WERI-Rb-1 (cell line): ENCODE measurements at regions not wholly inside any gene's neighbourhood (a gene's known extent, or its start where the extent isn't known, plus 50 kb on each side); places are given as distances from the start of the nearest gene placed in this dataset.

Source experiments
- DNase-seq: peaks from one replicate; pipeline ENCODE4 v3.0.0-alpha.2; 2020
- H3K27ac ChIP-seq: fragments of 250-450 bp; sonication (Bioruptor Pico); 2 replicates; pipeline ENCODE4 v1.5.1; 2020; ENCODE audit warnings: mild to moderate bottlenecking, moderate library complexity
- H3K27me3 ChIP-seq: fragments of 250-450 bp; sonication (Bioruptor Pico); 2 replicates; pipeline ENCODE4 v1.5.1; 2021; ENCODE audit warnings: mild to moderate bottlenecking, low read depth, moderate library complexity; ENCODE audit not compliant: insufficient read depth, severe bottlenecking
- H3K36me3 ChIP-seq: fragments of 250-450 bp; sonication (Bioruptor Pico); 2 replicates; pipeline ENCODE4 v1.5.1; 2020; ENCODE audit warnings: mild to moderate bottlenecking, moderate library complexity
- H3K4me3 ChIP-seq: 2 replicates; pipeline ENCODE4 v1.5.1; 2011; ENCODE audit warnings: low read depth, mild to moderate bottlenecking, control low read depth, low read length
- H3K9me3 ChIP-seq: fragments of 250-450 bp; sonication (Bioruptor Pico); 2 replicates; pipeline ENCODE4 v1.5.1; 2021; ENCODE audit warnings: mild to moderate bottlenecking, moderate library complexity; ENCODE audit not compliant: severe bottlenecking
- TF ChIP-seq, protein P1 (sequence below): IDR thresholded peaks from 2 replicates; pipeline ENCODE4 v1.5.1; 2011; ENCODE audit warnings: low read depth, mild to moderate bottlenecking, control low read depth, inconsistent platforms, low read length

DNA sequence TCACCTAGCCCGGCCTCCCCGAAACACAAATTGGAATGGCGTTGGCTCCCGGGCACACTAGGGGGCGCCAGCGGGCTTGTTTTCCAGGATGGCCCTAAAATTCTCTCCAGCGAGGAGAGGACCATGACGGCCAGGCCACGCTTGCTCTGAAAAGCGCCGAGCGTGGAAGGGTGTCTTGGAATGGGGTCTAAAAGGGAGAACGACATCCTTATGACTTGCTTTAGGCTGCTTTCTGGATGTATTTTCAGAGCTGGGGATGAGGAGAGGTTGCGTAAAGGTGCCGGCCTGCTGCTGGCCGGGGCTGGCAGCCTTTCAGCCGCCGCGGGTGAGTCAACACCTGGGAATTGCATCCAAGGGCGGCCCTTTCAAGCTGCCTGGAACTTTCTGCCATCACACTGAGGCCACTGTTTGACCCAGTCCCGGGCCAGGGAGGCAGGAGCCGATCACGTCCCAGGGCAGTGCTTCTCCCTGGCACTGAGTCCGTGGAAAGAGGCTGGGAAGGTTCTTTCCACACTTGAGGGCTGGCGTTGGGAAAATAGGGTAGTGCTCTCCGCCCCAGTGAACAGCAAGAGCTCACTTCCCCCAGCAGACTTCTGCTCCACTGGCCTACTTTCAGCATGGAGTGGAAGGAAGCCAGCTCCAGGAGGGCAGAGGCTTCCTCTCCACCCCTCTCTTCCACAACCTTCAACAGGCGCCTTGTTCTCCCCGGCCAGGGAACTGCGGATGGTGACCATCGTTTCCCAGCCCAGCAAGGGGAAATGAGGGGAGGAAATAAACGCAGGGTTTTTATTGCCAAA, 216.2 kb downstream of the TTC8 start:
- Histone ChIP-seq H3K9me3 (peaks cover 5% of the 10 kb centered on the region), H3K4me3 (no peak overlapping the region), H3K36me3 (no peaks in the 10 kb centered on the region), H3K27ac (no peak overlapping the region), H3K27me3 (no peaks in the 10 kb centered on the region)
- peak; percentile 85 for DNase-seq
- TF ChIP-seq, protein P1, sequence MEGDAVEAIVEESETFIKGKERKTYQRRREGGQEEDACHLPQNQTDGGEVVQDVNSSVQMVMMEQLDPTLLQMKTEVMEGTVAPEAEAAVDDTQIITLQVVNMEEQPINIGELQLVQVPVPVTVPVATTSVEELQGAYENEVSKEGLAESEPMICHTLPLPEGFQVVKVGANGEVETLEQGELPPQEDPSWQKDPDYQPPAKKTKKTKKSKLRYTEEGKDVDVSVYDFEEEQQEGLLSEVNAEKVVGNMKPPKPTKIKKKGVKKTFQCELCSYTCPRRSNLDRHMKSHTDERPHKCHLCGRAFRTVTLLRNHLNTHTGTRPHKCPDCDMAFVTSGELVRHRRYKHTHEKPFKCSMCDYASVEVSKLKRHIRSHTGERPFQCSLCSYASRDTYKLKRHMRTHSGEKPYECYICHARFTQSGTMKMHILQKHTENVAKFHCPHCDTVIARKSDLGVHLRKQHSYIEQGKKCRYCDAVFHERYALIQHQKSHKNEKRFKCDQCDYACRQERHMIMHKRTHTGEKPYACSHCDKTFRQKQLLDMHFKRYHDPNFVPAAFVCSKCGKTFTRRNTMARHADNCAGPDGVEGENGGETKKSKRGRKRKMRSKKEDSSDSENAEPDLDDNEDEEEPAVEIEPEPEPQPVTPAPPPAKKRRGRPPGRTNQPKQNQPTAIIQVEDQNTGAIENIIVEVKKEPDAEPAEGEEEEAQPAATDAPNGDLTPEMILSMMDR = peak; percentile 89

GRCh38 chr14:89041257-89041582, 216.8 kb downstream of the TTC8 start:
- Histone ChIP-seq H3K9me3 (peaks cover 5% of the 10 kb centered on the region), H3K36me3 (no peaks in the 10 kb centered on the region), H3K4me3 (no peak overlapping the region), H3K27ac (no peak overlapping the region), H3K27me3 (no peaks in the 10 kb centered on the region)
- no peak for DNase-seq
- TF ChIP-seq, protein P1 = no peak

- Histone ChIP-seq H3K27me3 (no peaks in the 10 kb centered on the region), H3K4me3 (no peak overlapping the region), H3K27ac (no peak overlapping the region), H3K36me3 (no peaks in the 10 kb centered on the region), H3K9me3 (peaks cover 5% of the 10 kb centered on the region)
- TF ChIP-seq, protein P1 = no peak
- no peak for DNase-seq
These were observed 217.6 kb downstream of the TTC8 start for GRCh38 chr14:89042021-89042420.

DNA sequence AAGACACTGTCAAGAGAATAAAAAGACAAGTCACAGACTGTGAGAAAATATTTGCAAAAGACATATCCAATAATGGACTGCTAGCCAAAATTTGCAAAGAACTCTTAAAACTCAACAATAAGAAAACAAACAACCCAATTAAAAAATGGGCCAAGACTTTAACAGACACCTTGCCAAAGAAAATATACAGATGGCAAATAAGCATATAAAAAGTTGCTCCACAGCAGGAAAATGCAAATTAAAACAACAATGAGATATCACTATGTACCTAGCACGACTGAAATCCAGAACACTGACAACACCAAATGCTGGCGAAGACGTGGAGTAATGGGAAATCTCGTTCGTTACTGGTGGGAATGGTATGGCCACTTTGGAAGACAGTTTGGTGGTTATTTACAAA, 228.9 kb downstream of the TTC8 start:
- Histone ChIP-seq H3K27ac (no peak overlapping the region), H3K4me3 (no peak overlapping the region), H3K9me3 (no peaks in the 10 kb centered on the region), H3K27me3 (no peaks in the 10 kb centered on the region), H3K36me3 (no peaks in the 10 kb centered on the region)
- DNase-seq = no peak
- TF ChIP-seq, protein P1 = no peak

DNA sequence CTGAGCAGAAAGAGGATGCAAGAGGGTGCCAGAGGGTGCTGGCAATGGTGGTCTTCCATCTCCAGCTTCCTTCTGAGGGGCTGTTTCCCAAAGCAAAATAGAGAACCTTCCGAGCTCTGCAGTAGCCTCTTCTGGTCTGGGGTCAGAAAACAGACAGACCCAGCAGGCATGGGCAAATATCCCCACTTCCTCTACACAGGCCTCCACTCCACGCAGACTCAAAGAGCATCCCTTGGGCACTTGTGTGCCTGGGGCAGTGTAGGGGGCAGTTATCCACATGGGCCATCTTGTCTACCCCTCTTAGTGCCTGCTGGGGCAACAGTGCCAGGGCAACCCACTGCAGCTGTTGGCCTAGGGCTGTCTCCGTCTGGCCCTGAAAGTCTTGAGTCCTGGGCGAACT, 231.9 kb downstream of the TTC8 start:
- Histone ChIP-seq H3K36me3 (no peaks in the 10 kb centered on the region), H3K9me3 (no peaks in the 10 kb centered on the region), H3K27ac (no peak overlapping the region), H3K4me3 (no peak overlapping the region), H3K27me3 (no peaks in the 10 kb centered on the region)
- TF ChIP-seq, protein P1 = no peak
- DNase-seq = no peak

DNA sequence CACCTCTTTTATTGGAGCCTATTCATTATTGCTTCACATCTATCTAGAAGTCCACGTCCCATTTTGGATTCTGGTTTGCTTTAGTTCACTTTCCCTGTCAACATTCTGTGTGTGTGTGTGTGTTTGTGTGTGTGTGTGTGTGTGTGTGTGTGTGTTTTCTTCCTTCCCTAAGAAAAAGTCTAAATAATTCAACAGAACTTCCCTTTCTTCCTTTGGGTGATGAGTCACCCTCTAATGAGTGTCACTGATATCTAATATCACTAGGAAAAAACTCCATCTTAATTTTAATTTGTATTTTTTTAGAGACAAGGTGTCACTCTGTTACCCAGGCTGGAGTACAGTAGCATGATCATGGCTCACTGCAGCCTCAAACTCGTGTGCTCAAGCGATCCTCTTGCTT, 234.2 kb downstream of the TTC8 start:
- no peak overlapping the region for H3K4me3 ChIP-seq
- no peaks in the 10 kb centered on the region for H3K9me3 ChIP-seq
- no peak for DNase-seq
- no peaks in the 10 kb centered on the region for H3K36me3 ChIP-seq
- TF ChIP-seq, protein P1 = no peak
- H3K27ac ChIP-seq = no peak overlapping the region
- H3K27me3 ChIP-seq = no peaks in the 10 kb centered on the region
